ENCODE measurements at regions not wholly inside any gene's neighbourhood (a gene's known extent, or its start where the extent isn't known, plus 50 kb on each side); places are given as distances from the start of the nearest gene placed in this dataset.

GRCh38 chr2:223418131-223418530, 184.0 kb downstream of the SCG2 start:
- DNase-seq: no peak
- intact Hi-C loops (cut with DNase I, micrococcal nuclease): no loop called here
- no peak overlapping the region for H3K4me3 ChIP-seq
- ATAC-seq: no peak
- H3K36me3 ChIP-seq (ENCODE audit: low read depth): no peaks in the 10 kb centered on the region
- no peak for TF ChIP-seq CTCF (IDR thresholded peaks at IDR 0.05)
- no peaks in the 10 kb centered on the region for H3K9me3 ChIP-seq
- no peaks in the 10 kb centered on the region for H3K4me1 ChIP-seq (ENCODE audit: low read depth)

GRCh38 chr2:223418604-223419199, 183.5 kb downstream of the SCG2 start:
- Histone ChIP-seq H3K4me1 (ENCODE audit: low read depth) (no peaks in the 10 kb centered on the region), H3K9me3 (no peaks in the 10 kb centered on the region), H3K36me3 (ENCODE audit: low read depth) (no peaks in the 10 kb centered on the region), H3K4me3 (no peak overlapping the region)
- TF ChIP-seq CTCF (IDR thresholded peaks at IDR 0.05): no peak
- DNase-seq: no peak
- intact Hi-C loops (cut with DNase I, micrococcal nuclease): no loop called here
- no peak for ATAC-seq

- no peaks in the 10 kb centered on the region for H3K9me3 ChIP-seq
- no peak overlapping the region for H3K4me3 ChIP-seq
- DNase-seq (no peak), ATAC-seq (no peak)
- H3K4me1 ChIP-seq (ENCODE audit: low read depth): no peaks in the 10 kb centered on the region
- TF ChIP-seq CTCF (IDR thresholded peaks at IDR 0.05): no peak
- intact Hi-C loops (cut with DNase I, micrococcal nuclease): no loop called here
- H3K36me3 ChIP-seq (ENCODE audit: low read depth): no peaks in the 10 kb centered on the region
Observed at GRCh38 chr2:223420048-223420447, 182.1 kb downstream of the SCG2 start.

- DNase-seq (no peak), ATAC-seq (no peak)
- H3K4me1 ChIP-seq (ENCODE audit: low read depth): no peaks in the 10 kb centered on the region
- H3K9me3 ChIP-seq: no peaks in the 10 kb centered on the region
- H3K4me3 ChIP-seq: no peak overlapping the region
- H3K36me3 ChIP-seq (ENCODE audit: low read depth): no peaks in the 10 kb centered on the region
- intact Hi-C loops (cut with DNase I, micrococcal nuclease): no loop called here
- no peak for TF ChIP-seq CTCF (IDR thresholded peaks at IDR 0.05)
Observed at GRCh38 chr2:223431479-223431878, 170.7 kb downstream of the SCG2 start.

DNA sequence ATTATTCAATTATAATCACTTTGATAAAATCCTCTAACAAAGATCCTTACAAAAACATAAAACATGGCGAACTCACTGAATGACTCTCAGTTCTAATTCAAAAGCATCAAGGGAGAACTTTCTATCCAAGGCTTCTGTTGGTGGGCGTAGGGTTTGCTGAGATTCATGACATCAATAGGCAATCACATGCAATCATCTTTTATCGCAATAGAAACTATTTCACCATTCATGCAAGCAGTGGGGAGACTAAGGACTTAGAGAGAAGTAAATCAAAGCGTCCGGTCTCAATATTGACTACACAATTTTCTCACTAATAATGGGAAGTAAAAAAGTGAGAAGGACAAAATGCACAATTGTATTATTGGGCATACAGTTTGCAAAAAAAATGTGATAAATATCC, 168.7 kb downstream of the SCG2 start:
- intact Hi-C loops (cut with DNase I, micrococcal nuclease): no loop called here

More for the DNA sequence above, 168.7 kb downstream of the SCG2 start:
- Histone ChIP-seq H3K4me1 (ENCODE audit: low read depth) (no peaks in the 10 kb centered on the region), H3K9me3 (no peaks in the 10 kb centered on the region), H3K36me3 (ENCODE audit: low read depth) (no peaks in the 10 kb centered on the region), H3K4me3 (no peak overlapping the region)
- no peak for ATAC-seq
- no peak for DNase-seq
- no peak for TF ChIP-seq CTCF (IDR thresholded peaks at IDR 0.05)
